ENCODE measurements at regions not wholly inside any gene's neighbourhood (a gene's known extent, or its start where the extent isn't known, plus 50 kb on each side); places are given as distances from the start of the nearest gene placed in this dataset.

GRCh38 chr5:162282191-162282590, 214.6 kb downstream of the GABRG2 start:
- CTCF ChIA-PET: interaction anchor here (0.6 kb wide), 1 partner anchor 141 kb away, joined by 3 read pairs; no protein-coding TSS in a partner anchor

GRCh38 chr5:162283609-162284008, 216.0 kb downstream of the GABRG2 start:
- no TSS peak for BruUV-seq (replicated peaks)

More at GRCh38 chr5:162282191-162282590, 214.6 kb downstream of the GABRG2 start:
- H3K27me3 Mint-ChIP-seq (ENCODE audit: insufficient read depth, unreplicated experiment): no peaks in the 10 kb centered on the region
- no peak for DNase-seq (ENCODE audit: unreplicated experiment)
- intact Hi-C loops (cut with micrococcal nuclease): no loop called here
- H3K36me3 Mint-ChIP-seq (ENCODE audit: insufficient read depth, unreplicated experiment): no peaks in the 10 kb centered on the region
- H3K9me3 Mint-ChIP-seq (ENCODE audit: unreplicated experiment): no peaks in the 10 kb centered on the region
- H3K4me1 Mint-ChIP-seq (ENCODE audit: insufficient read depth, unreplicated experiment): no peaks in the 10 kb centered on the region
- H3K4me3 Mint-ChIP-seq (ENCODE audit: unreplicated experiment): no peak overlapping the region
- H3K27ac Mint-ChIP-seq (ENCODE audit: low read depth, unreplicated experiment): no peak overlapping the region
- no TSS peak for BruUV-seq (replicated peaks)
- no peak for TF ChIP-seq CTCF (IDR thresholded peaks at IDR 0.05; ENCODE audit: unreplicated experiment)
- POLR2A ChIA-PET: no interaction called here

GRCh38 chr5:162288647-162289296, 221.2 kb downstream of the GABRG2 start:
- CTCF ChIA-PET: interaction anchor here (0.6 to 1.5 kb wide), 6 partner anchors 34 to 322 kb away, joined by 3 to 4 read pairs (median 3); no protein-coding TSS in a partner anchor
- no peak for DNase-seq (ENCODE audit: unreplicated experiment)
- TF ChIP-seq CTCF (IDR thresholded peaks at IDR 0.05; ENCODE audit: unreplicated experiment): no peak
- Mint-ChIP-seq H3K4me1 (ENCODE audit: insufficient read depth, unreplicated experiment) (peaks cover 5% of the 10 kb centered on the region), H3K36me3 (ENCODE audit: insufficient read depth, unreplicated experiment) (peaks cover 5% of the 10 kb centered on the region), H3K9me3 (ENCODE audit: unreplicated experiment) (no peaks in the 10 kb centered on the region), H3K27me3 (ENCODE audit: insufficient read depth, unreplicated experiment) (no peaks in the 10 kb centered on the region), H3K27ac (ENCODE audit: low read depth, unreplicated experiment) (no peak overlapping the region), H3K4me3 (ENCODE audit: unreplicated experiment) (no peak overlapping the region)
- no TSS peak for BruUV-seq (replicated peaks)
- intact Hi-C loops (cut with micrococcal nuclease): no loop called here
- POLR2A ChIA-PET: interaction anchor here (0.6 to 1.4 kb wide), 3 partner anchors 34 to 158 kb away, joined by 3 to 4 read pairs (median 3); no protein-coding TSS in a partner anchor

More at GRCh38 chr5:162283609-162284008, 216.0 kb downstream of the GABRG2 start:
- Mint-ChIP-seq H3K4me1 (ENCODE audit: insufficient read depth, unreplicated experiment) (no peaks in the 10 kb centered on the region), H3K27me3 (ENCODE audit: insufficient read depth, unreplicated experiment) (no peaks in the 10 kb centered on the region), H3K36me3 (ENCODE audit: insufficient read depth, unreplicated experiment) (no peaks in the 10 kb centered on the region), H3K27ac (ENCODE audit: low read depth, unreplicated experiment) (no peak overlapping the region), H3K4me3 (ENCODE audit: unreplicated experiment) (no peak overlapping the region), H3K9me3 (ENCODE audit: unreplicated experiment) (no peaks in the 10 kb centered on the region)
- ChIA-PET POLR2A (no interaction called here), CTCF (interaction anchor here (0.6 kb wide), 1 partner anchor 1055 kb away, joined by 4 read pairs; no protein-coding TSS in a partner anchor)
- no peak for DNase-seq (ENCODE audit: unreplicated experiment)
- intact Hi-C loops (cut with micrococcal nuclease): no loop called here
- no peak for TF ChIP-seq CTCF (IDR thresholded peaks at IDR 0.05; ENCODE audit: unreplicated experiment)

GRCh38 chr5:162289489-162289888, 221.9 kb downstream of the GABRG2 start:
- ChIA-PET POLR2A (interaction anchor here (0.6 to 1.4 kb wide), 3 partner anchors 34 to 159 kb away, joined by 3 to 4 read pairs (median 3); no protein-coding TSS in a partner anchor), CTCF (interaction anchor here (0.6 to 1.5 kb wide), 4 partner anchors 34 to 1060 kb away, joined by 3 to 4 read pairs (median 4); no protein-coding TSS in a partner anchor)
- Mint-ChIP-seq H3K4me1 (ENCODE audit: insufficient read depth, unreplicated experiment) (peaks cover 5% of the 10 kb centered on the region), H3K36me3 (ENCODE audit: insufficient read depth, unreplicated experiment) (peaks cover 5% of the 10 kb centered on the region), H3K27me3 (ENCODE audit: insufficient read depth, unreplicated experiment) (no peaks in the 10 kb centered on the region), H3K27ac (ENCODE audit: low read depth, unreplicated experiment) (no peak overlapping the region), H3K4me3 (ENCODE audit: unreplicated experiment) (no peak overlapping the region), H3K9me3 (ENCODE audit: unreplicated experiment) (no peaks in the 10 kb centered on the region)
- TF ChIP-seq CTCF (IDR thresholded peaks at IDR 0.05; ENCODE audit: unreplicated experiment): no peak
- intact Hi-C loops (cut with micrococcal nuclease): no loop called here
- no TSS peak for BruUV-seq (replicated peaks)
- DNase-seq (ENCODE audit: unreplicated experiment): peak; percentile 81

All from MCF 10A (cell line).